ENCODE measurements at regions not wholly inside any gene's neighbourhood (a gene's known extent, or its start where the extent isn't known, plus 50 kb on each side); places are given as distances from the start of the nearest gene placed in this dataset.

DNA sequence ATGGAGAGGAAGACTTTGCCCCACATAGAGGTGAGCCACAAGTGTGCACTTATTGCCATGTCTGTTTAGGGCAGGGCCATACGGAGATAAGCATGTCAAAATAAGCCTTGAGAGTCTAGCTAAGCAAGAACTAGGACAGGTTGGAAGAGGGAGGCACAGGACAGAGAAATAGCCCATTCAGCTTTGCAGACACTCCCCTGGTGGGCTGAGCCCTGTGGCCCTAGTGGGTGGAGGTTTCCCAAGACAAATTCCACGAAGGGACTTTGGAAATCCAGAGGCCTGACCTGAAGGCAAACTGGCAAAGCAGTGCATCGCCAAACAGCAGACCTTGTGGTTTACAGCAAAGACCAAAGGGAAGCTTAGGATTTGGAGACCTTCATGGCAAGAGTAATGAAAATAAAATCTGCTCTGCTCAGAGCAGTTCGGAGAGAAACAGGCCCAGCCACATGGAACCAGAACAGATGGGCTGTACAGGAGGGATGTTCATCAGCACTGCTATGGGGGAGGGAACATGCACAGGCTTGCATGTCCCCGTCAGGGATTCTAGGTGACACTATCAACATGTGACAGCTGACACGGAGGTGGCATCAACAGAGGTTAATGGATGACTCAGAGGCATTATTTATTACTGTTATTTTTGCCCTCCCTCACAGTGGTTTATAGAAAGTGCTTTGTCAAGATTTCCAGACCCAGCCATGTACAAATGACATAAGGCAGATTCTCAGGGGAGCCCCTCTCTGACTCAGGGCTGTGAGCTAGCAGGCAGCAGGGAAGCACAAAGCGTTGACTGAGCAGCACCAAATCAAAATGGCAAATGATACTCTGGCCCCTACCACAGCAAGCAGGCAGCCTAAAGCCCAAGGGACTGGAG is 90.1 kb upstream of the IRF2BP2 start (continued):
- TF ChIP-seq KAT2B (IDR thresholded peaks at IDR 0.05; ENCODE audit: low read depth, low read length) (no peak), SAP30 (IDR thresholded peaks at IDR 0.05; ENCODE audit: borderline replicate concordance, insufficient read depth, low read depth, low read length, poor library complexity, severe bottlenecking) (no peak), ZNF561 (CRISPR knock-in tag; conservative IDR thresholded peaks at IDR 0.05) (no peak), HNRNPLL (IDR thresholded peaks at IDR 0.05; ENCODE audit: low read depth, low read length, poor library complexity, severe bottlenecking) (no peak), ZNF830 (CRISPR knock-in tag; IDR thresholded peaks at IDR 0.05) (no peak), BRD9 (IDR thresholded peaks at IDR 0.05; ENCODE audit: low read depth, partially characterized antibody) (peak; percentile 50), TCFL5 (CRISPR knock-in tag; conservative IDR thresholded peaks at IDR 0.05) (no peak), BRD4 (IDR thresholded peaks at IDR 0.05) (no peak), NFE2L1 (tag; IDR thresholded peaks at IDR 0.05; ENCODE audit: borderline replicate concordance, low read depth) (no peak), U2AF2 (optimal IDR thresholded peaks at IDR 0.05; ENCODE audit: low read depth, low read length) (no peak), ZBTB8A (IDR thresholded peaks at IDR 0.05; ENCODE audit: partially characterized antibody) (no peak), MTA3 (IDR thresholded peaks at IDR 0.05; ENCODE audit: borderline replicate concordance) (no peak), SLC30A9 (CRISPR knock-in tag; IDR thresholded peaks at IDR 0.05) (no peak), SMAD3 (CRISPR knock-in tag; conservative IDR thresholded peaks at IDR 0.05) (no peak)
- TF ChIP-seq, protein P1, sequence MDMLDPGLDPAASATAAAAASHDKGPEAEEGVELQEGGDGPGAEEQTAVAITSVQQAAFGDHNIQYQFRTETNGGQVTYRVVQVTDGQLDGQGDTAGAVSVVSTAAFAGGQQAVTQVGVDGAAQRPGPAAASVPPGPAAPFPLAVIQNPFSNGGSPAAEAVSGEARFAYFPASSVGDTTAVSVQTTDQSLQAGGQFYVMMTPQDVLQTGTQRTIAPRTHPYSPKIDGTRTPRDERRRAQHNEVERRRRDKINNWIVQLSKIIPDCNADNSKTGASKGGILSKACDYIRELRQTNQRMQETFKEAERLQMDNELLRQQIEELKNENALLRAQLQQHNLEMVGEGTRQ (CRISPR knock-in tag; IDR thresholded peaks at IDR 0.05), result no peak
- TF ChIP-seq, protein P2, sequence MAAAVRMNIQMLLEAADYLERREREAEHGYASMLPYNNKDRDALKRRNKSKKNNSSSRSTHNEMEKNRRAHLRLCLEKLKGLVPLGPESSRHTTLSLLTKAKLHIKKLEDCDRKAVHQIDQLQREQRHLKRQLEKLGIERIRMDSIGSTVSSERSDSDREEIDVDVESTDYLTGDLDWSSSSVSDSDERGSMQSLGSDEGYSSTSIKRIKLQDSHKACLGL (CRISPR knock-in tag; IDR thresholded peaks at IDR 0.05; ENCODE audit: borderline replicate concordance, poor library complexity, severe bottlenecking), result no peak
- TF ChIP-seq, protein P3, sequence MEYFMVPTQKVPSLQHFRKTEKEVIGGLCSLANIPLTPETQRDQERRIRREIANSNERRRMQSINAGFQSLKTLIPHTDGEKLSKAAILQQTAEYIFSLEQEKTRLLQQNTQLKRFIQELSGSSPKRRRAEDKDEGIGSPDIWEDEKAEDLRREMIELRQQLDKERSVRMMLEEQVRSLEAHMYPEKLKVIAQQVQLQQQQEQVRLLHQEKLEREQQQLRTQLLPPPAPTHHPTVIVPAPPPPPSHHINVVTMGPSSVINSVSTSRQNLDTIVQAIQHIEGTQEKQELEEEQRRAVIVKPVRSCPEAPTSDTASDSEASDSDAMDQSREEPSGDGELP (CRISPR knock-in tag; IDR thresholded peaks at IDR 0.05; ENCODE audit: borderline replicate concordance), result peak; percentile 78
- TF ChIP-seq, protein P4, sequence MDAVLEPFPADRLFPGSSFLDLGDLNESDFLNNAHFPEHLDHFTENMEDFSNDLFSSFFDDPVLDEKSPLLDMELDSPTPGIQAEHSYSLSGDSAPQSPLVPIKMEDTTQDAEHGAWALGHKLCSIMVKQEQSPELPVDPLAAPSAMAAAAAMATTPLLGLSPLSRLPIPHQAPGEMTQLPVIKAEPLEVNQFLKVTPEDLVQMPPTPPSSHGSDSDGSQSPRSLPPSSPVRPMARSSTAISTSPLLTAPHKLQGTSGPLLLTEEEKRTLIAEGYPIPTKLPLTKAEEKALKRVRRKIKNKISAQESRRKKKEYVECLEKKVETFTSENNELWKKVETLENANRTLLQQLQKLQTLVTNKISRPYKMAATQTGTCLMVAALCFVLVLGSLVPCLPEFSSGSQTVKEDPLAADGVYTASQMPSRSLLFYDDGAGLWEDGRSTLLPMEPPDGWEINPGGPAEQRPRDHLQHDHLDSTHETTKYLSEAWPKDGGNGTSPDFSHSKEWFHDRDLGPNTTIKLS (IDR thresholded peaks at IDR 0.05; ENCODE audit: borderline replicate concordance, low read depth), result no peak
- TF ChIP-seq, protein P5, sequence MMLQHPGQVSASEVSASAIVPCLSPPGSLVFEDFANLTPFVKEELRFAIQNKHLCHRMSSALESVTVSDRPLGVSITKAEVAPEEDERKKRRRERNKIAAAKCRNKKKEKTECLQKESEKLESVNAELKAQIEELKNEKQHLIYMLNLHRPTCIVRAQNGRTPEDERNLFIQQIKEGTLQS (IDR thresholded peaks at IDR 0.05), result peak; percentile 96
- TF ChIP-seq, protein P5 (CRISPR knock-in tag; conservative IDR thresholded peaks at IDR 0.05), result 0 out of 2 replicates have a peak, but pooled peaks have one; percentile 66
- TF ChIP-seq, protein P6, sequence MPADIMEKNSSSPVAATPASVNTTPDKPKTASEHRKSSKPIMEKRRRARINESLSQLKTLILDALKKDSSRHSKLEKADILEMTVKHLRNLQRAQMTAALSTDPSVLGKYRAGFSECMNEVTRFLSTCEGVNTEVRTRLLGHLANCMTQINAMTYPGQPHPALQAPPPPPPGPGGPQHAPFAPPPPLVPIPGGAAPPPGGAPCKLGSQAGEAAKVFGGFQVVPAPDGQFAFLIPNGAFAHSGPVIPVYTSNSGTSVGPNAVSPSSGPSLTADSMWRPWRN (IDR thresholded peaks at IDR 0.05; ENCODE audit: low read depth), result no peak

All from K562 (cell line).